Vagina (tissue), 2 donors: ENCODE measurements at regions not wholly inside any gene's neighbourhood (a gene's known extent, or its start where the extent isn't known, plus 50 kb on each side); places are given as distances from the start of the nearest gene placed in this dataset.

ENCODE experiments used
- DNase-seq, 2 donors: peaks; one replicate each; pipeline ENCODE4 v3.0.0-alpha.2; 2017; ENCODE audit errors: extremely low spot score in 2 of 2
- H3K27ac ChIP-seq: fragments of 200-600 bp; sonication (generic); one replicate; pipeline ENCODE4 v1.5.1; 2019
- H3K27me3 ChIP-seq: fragments of 200-600 bp; sonication (generic); one replicate; pipeline ENCODE4 v1.5.1; 2019
- H3K36me3 ChIP-seq, 2 donors: fragments of 200-600 bp; sonication (generic); one replicate each; pipeline ENCODE4 v1.5.1; 2017 to 2019
- H3K4me1 ChIP-seq: fragments of 200-600 bp; sonication (generic); one replicate; pipeline ENCODE4 v1.5.1; 2019
- H3K4me3 ChIP-seq, 2 donors: fragments of 200-600 bp; sonication (generic); 1 replicate in 1 of 2; 2 replicates in 1 of 2; pipeline ENCODE4 v1.5.1; 2016 to 2019
- H3K9me3 ChIP-seq: fragments of 200-600 bp; sonication (generic); one replicate; pipeline ENCODE4 v1.5.1; 2019
- CTCF ChIP-seq, 3 experiments: fragments of 450-650 bp in 2 of 3; fragments of 200-600 bp in 1 of 3; sonication (generic) in 1 of 3; IDR thresholded peaks; one replicate each; pipeline ENCODE4 v1.5.1; 2017 to 2019; ENCODE audit warnings: antibody characterized with exemption in 3 of 3, mild to moderate bottlenecking in 2 of 3, moderate library complexity in 2 of 3
- POLR2A ChIP-seq, 2 donors: fragments of 450-650 bp; IDR thresholded peaks; one replicate each; pipeline ENCODE4 v1.6.1; 2017; ENCODE audit warnings: antibody characterized with exemption in 2 of 2, mild to moderate bottlenecking in 2 of 2, moderate library complexity in 2 of 2
- POLR2AphosphoS5 ChIP-seq, 2 donors: sonication (generic); formaldehyde crosslinking; IDR thresholded peaks; one replicate each; pipeline ENCODE4 v1.9.0; 2017; ENCODE audit warnings: antibody characterized with exemption in 2 of 2, mild to moderate bottlenecking in 2 of 2, low read depth in 1 of 2; ENCODE audit not compliant: insufficient read depth in 1 of 2
- intact Hi-C: fragments of 100-400 bp; cut with DNase I; formaldehyde crosslinking; loops from one replicate; pipeline ENCODE4 v1.15.1; 2023

GRCh38 chr2:128530025-128530573, 211.4 kb upstream of the HS6ST1 start:
- no peak overlapping the region for H3K4me3 ChIP-seq
- H3K36me3 ChIP-seq = no peaks in the 10 kb centered on the region
- no peaks in the 10 kb centered on the region for H3K27me3 ChIP-seq
- H3K4me1 ChIP-seq = no peaks in the 10 kb centered on the region
- no peak for DNase-seq
- no peak overlapping the region for H3K27ac ChIP-seq
- TF ChIP-seq POLR2A (IDR thresholded peaks at IDR 0.05) = no peak
- no peak for TF ChIP-seq CTCF (IDR thresholded peaks at IDR 0.05)
- no peaks in the 10 kb centered on the region for H3K9me3 ChIP-seq
- intact Hi-C loops = no loop called here

DNA sequence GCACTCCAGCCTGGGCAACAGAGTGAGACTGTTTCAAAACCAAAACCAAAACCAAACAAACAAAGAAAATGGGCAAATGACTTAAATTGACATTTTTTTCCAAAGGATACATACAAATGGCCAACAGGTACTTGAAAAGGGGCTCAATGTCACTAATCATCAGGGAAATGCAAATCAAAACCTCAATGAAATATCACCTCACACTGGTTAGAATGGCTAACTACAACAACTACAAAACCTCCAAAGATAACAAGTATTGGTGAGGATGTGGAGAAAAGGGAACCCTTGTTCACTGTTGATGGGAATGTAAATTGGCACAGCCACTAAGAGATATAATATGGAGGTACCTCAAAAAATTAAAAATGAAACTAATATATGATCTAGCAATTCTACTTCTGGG, 213.2 kb upstream of the HS6ST1 start:
- intact Hi-C loops = no loop called here
- Histone ChIP-seq H3K36me3 (no peaks in the 10 kb centered on the region), H3K4me3 (no peak overlapping the region), H3K4me1 (no peaks in the 10 kb centered on the region), H3K9me3 (no peaks in the 10 kb centered on the region), H3K27me3 (no peaks in the 10 kb centered on the region), H3K27ac (no peak overlapping the region)
- no peak for TF ChIP-seq POLR2AphosphoS5 (IDR thresholded peaks at IDR 0.05; ENCODE audit: insufficient read depth in 1 of 2, low read depth in 1 of 2)
- TF ChIP-seq CTCF (IDR thresholded peaks at IDR 0.05) = no peak
- no peak for TF ChIP-seq POLR2A (IDR thresholded peaks at IDR 0.05)
- no peak for DNase-seq

DNA sequence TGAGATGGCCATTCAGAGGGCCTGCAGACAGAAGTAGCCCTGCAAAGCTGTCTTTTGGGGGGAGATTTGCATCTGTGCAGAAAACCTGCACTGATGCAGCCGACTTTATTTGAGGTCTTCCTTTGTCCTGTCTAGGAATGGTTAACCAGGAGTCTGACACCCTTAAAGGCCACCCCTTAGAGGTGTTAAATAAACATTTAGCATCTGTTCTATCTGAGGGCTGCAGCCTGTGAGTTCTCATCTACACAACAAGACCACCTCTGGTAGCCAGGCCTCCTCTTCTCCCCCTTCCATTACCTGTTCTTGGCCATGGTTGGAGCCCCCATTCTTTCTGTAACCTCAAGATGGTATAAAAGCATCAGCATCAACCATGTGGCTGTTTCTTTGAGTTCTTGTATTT, 214.4 kb upstream of the HS6ST1 start:
- Histone ChIP-seq H3K4me1 (no peaks in the 10 kb centered on the region), H3K27ac (no peak overlapping the region), H3K9me3 (no peaks in the 10 kb centered on the region), H3K36me3 (no peaks in the 10 kb centered on the region), H3K4me3 (no peak overlapping the region), H3K27me3 (no peaks in the 10 kb centered on the region)
- TF ChIP-seq POLR2A (IDR thresholded peaks at IDR 0.05) = no peak
- TF ChIP-seq CTCF (IDR thresholded peaks at IDR 0.05) = no peak
- TF ChIP-seq POLR2AphosphoS5 (IDR thresholded peaks at IDR 0.05; ENCODE audit: insufficient read depth in 1 of 2, low read depth in 1 of 2) = no peak
- DNase-seq = peak in 1 of 2 donors; percentile 67
- intact Hi-C loops = no loop called here

DNA sequence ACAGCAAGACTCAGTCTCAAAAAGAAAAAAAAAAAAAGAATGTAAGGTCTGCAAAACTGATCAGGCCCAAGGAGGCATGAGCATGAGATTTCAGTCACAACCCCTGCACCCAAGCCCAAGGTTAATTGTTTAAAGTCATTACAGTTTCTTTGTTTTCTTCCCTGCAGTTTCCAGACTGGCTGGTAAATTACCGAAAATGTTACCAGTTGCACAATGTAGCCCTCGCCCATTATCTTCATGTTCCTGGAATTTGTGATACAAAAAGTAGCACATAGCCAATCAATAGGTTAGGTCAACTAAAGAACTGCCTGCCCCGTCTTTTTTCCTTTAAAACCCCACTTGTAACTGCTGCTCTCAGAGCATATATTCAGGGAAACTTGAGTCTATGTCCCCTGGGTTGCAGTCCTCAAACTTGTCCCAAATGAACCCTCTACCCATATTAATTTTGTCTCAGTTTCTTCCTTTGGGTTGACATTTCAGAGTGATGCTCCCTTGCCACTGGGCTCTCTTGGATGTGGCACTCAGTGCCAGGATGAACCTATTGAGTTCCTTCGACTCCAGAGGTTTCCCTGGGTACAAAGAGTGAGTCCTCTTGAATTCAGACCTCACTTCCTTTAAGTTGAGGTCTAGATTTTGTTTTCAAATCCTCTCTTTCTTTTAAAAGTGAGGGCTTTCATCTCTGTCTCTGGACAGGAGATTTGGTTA, 216.2 kb upstream of the HS6ST1 start:
- no peaks in the 10 kb centered on the region for H3K36me3 ChIP-seq
- no peak overlapping the region for H3K4me3 ChIP-seq
- TF ChIP-seq CTCF (IDR thresholded peaks at IDR 0.05) = no peak
- TF ChIP-seq POLR2AphosphoS5 (IDR thresholded peaks at IDR 0.05; ENCODE audit: insufficient read depth in 1 of 2, low read depth in 1 of 2) = no peak
- TF ChIP-seq POLR2A (IDR thresholded peaks at IDR 0.05) = no peak
- DNase-seq = no peak
- no peaks in the 10 kb centered on the region for H3K4me1 ChIP-seq
- no peak overlapping the region for H3K27ac ChIP-seq
- no peaks in the 10 kb centered on the region for H3K9me3 ChIP-seq
- intact Hi-C loops = loop anchor here (5.0 kb wide), 1 partner anchor 963 kb away; no protein-coding TSS in a partner anchor
- no peaks in the 10 kb centered on the region for H3K27me3 ChIP-seq

DNA sequence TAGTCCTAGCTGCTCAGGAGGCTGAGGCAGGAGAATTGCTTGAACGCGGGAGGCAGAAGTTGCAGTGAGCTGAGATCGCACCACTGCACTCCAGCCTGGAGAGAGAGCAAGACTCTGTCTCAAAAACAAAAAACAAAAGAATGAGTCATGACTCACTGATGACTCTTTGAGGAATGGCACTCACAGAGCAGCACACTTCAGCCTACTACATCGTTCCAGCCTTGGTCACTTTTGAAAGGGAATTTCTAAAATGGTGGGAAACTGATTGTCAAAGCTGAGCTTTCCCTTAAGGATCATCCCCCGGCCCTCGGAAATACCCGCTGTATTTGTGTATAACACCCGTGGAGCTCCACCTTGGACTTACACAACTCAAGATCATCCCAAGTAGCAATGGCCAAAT, 217.3 kb upstream of the HS6ST1 start:
- intact Hi-C loops = loop anchor here (5.0 kb wide), 1 partner anchor 964 kb away; no protein-coding TSS in a partner anchor

More for the DNA sequence above, 217.3 kb upstream of the HS6ST1 start:
- no peaks in the 10 kb centered on the region for H3K27me3 ChIP-seq
- no peak overlapping the region for H3K4me3 ChIP-seq
- no peak for DNase-seq
- no peaks in the 10 kb centered on the region for H3K4me1 ChIP-seq
- TF ChIP-seq POLR2A (IDR thresholded peaks at IDR 0.05) = no peak
- no peak for TF ChIP-seq CTCF (IDR thresholded peaks at IDR 0.05)
- no peak for TF ChIP-seq POLR2AphosphoS5 (IDR thresholded peaks at IDR 0.05; ENCODE audit: insufficient read depth in 1 of 2, low read depth in 1 of 2)
- H3K9me3 ChIP-seq = no peaks in the 10 kb centered on the region
- H3K36me3 ChIP-seq = no peaks in the 10 kb centered on the region
- H3K27ac ChIP-seq = no peak overlapping the region
